GM18505 (cell line): ENCODE measurements at regions not wholly inside any gene's neighbourhood (a gene's known extent, or its start where the extent isn't known, plus 50 kb on each side); places are given as distances from the start of the nearest gene placed in this dataset.
"Not testable (repeated sequence)": the region's sequence is repeated elsewhere in the genome, so short reads cannot be mapped to it uniquely, and the experiment has no call there.

Experiments
- ATAC-seq: cut with Tn5 transposase; IDR thresholded peaks from one replicate; pipeline ENCODE4 v1.9.1; 2021; ENCODE audit not compliant: unreplicated experiment
- POLR2A ChIP-seq: IDR thresholded peaks from 4 replicates; pipeline ENCODE4 v1.6.1; 2011; ENCODE audit warnings: borderline replicate concordance; ENCODE audit not compliant: insufficient read depth, insufficient read length; ENCODE audit errors: extremely low read depth

- no peak for ATAC-seq
- TF ChIP-seq POLR2A = no peak
These were observed 688.2 kb downstream of the NYAP2 start for GRCh38 chr2:226087505-226088365.

GRCh38 chr2:226087051-226087450 lies 687.5 kb downstream of the NYAP2 start:
- ATAC-seq = no peak

GRCh38 chr2:226086190-226086589 lies 686.7 kb downstream of the NYAP2 start:
- no peak for ATAC-seq

More at GRCh38 chr2:226087051-226087450, 687.5 kb downstream of the NYAP2 start:
- no peak for TF ChIP-seq POLR2A

GRCh38 chr2:226085425-226085824 lies 685.9 kb downstream of the NYAP2 start:
- not testable (repeated sequence) for ATAC-seq

More at GRCh38 chr2:226086190-226086589, 686.7 kb downstream of the NYAP2 start:
- TF ChIP-seq POLR2A = no peak

GRCh38 chr2:226080334-226080733 lies 680.8 kb downstream of the NYAP2 start:
- ATAC-seq = no peak
- TF ChIP-seq POLR2A = no peak

- TF ChIP-seq POLR2A = no peak
- ATAC-seq = no peak
These were observed 680.2 kb downstream of the NYAP2 start for GRCh38 chr2:226079671-226080181.

- no peak for ATAC-seq
- TF ChIP-seq POLR2A = no peak
These were observed 679.7 kb downstream of the NYAP2 start for GRCh38 chr2:226079196-226079595.

GRCh38 chr2:226078666-226079065 lies 679.2 kb downstream of the NYAP2 start:
- TF ChIP-seq POLR2A = no peak
- no peak for ATAC-seq

- ATAC-seq = no peak
- TF ChIP-seq POLR2A = no peak
These were observed 678.3 kb downstream of the NYAP2 start for GRCh38 chr2:226077841-226078240.

GRCh38 chr2:226077031-226077430 lies 677.5 kb downstream of the NYAP2 start:
- TF ChIP-seq POLR2A = no peak
- no peak for ATAC-seq

- no peak for TF ChIP-seq POLR2A
These were observed 677.0 kb downstream of the NYAP2 start for GRCh38 chr2:226076529-226076928.

GRCh38 chr2:226074391-226074790 lies 674.9 kb downstream of the NYAP2 start:
- no peak for ATAC-seq
- TF ChIP-seq POLR2A = no peak

More at GRCh38 chr2:226076529-226076928, 677.0 kb downstream of the NYAP2 start:
- no peak for ATAC-seq

- no peak for TF ChIP-seq POLR2A
- ATAC-seq = no peak
These were observed 674.1 kb downstream of the NYAP2 start for GRCh38 chr2:226073496-226074160.

- ATAC-seq = no peak
- no peak for TF ChIP-seq POLR2A
These were observed 667.4 kb downstream of the NYAP2 start for GRCh38 chr2:226066873-226067272.
